Mesenteric fat pad (tissue), 1 donor: ENCODE measurements at regions not wholly inside any gene's neighbourhood (a gene's known extent, or its start where the extent isn't known, plus 50 kb on each side); places are given as distances from the start of the nearest gene placed in this dataset.

Source experiments
- DNase-seq: peaks from one replicate; pipeline ENCODE4 v3.0.0-alpha.2; 2020; ENCODE audit warnings: low spot score
- donor health status: DM: yes; HTN: yes; CAD: no.

GRCh38 chr1:48164571-48164970, 57.9 kb upstream of the SLC5A9 start:
- no peak for DNase-seq

GRCh38 chr1:48160486-48161132, 61.9 kb upstream of the SLC5A9 start:
- no peak for DNase-seq

GRCh38 chr1:48139275-48139674, 83.2 kb upstream of the SLC5A9 start:
- DNase-seq: no peak

- DNase-seq: no peak
These were observed 94.5 kb upstream of the SLC5A9 start for GRCh38 chr1:48127735-48128685.

- DNase-seq: no peak
These were observed 98.9 kb upstream of the SLC5A9 start for GRCh38 chr1:48123647-48124046.

GRCh38 chr1:48121955-48122354, 100.6 kb upstream of the SLC5A9 start:
- no peak for DNase-seq

- DNase-seq: no peak
These were observed 101.9 kb upstream of the SLC5A9 start for GRCh38 chr1:48120621-48121020.

- no peak for DNase-seq
These were observed 106.7 kb upstream of the SLC5A9 start for GRCh38 chr1:48115835-48116234.

- DNase-seq: peak; percentile 86
These were observed 107.7 kb upstream of the SLC5A9 start for GRCh38 chr1:48114596-48115382.

GRCh38 chr1:48109390-48110013, 112.3 kb upstream of the TRABD2B start:
- no peak for DNase-seq

GRCh38 chr1:48107516-48107915, 110.3 kb upstream of the TRABD2B start:
- no peak for DNase-seq

- no peak for DNase-seq
These were observed 108.9 kb upstream of the TRABD2B start for GRCh38 chr1:48106049-48106448.

- DNase-seq: no peak
These were observed 108.0 kb upstream of the TRABD2B start for GRCh38 chr1:48105165-48105564.

GRCh38 chr1:48103495-48103894, 106.3 kb upstream of the TRABD2B start:
- no peak for DNase-seq

- DNase-seq: no peak
These were observed 105.6 kb upstream of the TRABD2B start for GRCh38 chr1:48102766-48103165.

- no peak for DNase-seq
These were observed 102.0 kb upstream of the TRABD2B start for GRCh38 chr1:48099072-48099773.

GRCh38 chr1:48093696-48094528, 96.7 kb upstream of the TRABD2B start:
- no peak for DNase-seq

- no peak for DNase-seq
These were observed 96.0 kb upstream of the TRABD2B start for GRCh38 chr1:48093147-48093546.

GRCh38 chr1:48092401-48092800, 95.2 kb upstream of the TRABD2B start:
- DNase-seq: no peak
